GM23338 (cell line): ENCODE measurements at regions not wholly inside any gene's neighbourhood (a gene's known extent, or its start where the extent isn't known, plus 50 kb on each side); places are given as distances from the start of the nearest gene placed in this dataset.

ENCODE experiments used
- ATAC-seq: fragments of 200-7000 bp; cut with Tn5 transposase; 3 replicates; pipeline ENCODE4 v1.9.1; 2020
- DNase-seq: peaks from one replicate; pipeline ENCODE4 v3.0.0-alpha.2; 2015; ENCODE audit warnings: low spot score
- H2AFZ ChIP-seq: fragments of 200-600 bp; sonication (generic); 2 replicates; pipeline ENCODE4 v1.8.0; 2016; ENCODE audit warnings: antibody characterized with exemption, mild to moderate bottlenecking, moderate library complexity
- H3F3A ChIP-seq: fragments of 200-600 bp; sonication (generic); replicated peaks from 2 replicates; pipeline ENCODE4 v1.8.0; 2017; ENCODE audit warnings: antibody characterized with exemption, mixed run types, low read depth
- H3K27ac ChIP-seq: fragments of 200-600 bp; sonication (generic); 2 replicates; pipeline ENCODE4 v1.6.1; 2016; ENCODE audit warnings: low read depth
- H3K27me3 ChIP-seq: fragments of 200-600 bp; sonication (generic); 2 replicates; pipeline ENCODE4 v1.8.0; 2016; ENCODE audit warnings: mild to moderate bottlenecking, mixed run types, moderate library complexity; ENCODE audit not compliant: insufficient read depth
- H3K36me3 ChIP-seq: fragments of 200-600 bp; sonication (generic); 2 replicates; pipeline ENCODE4 v1.8.0; 2016; ENCODE audit warnings: mild to moderate bottlenecking; ENCODE audit not compliant: insufficient read depth
- H3K4me1 ChIP-seq: fragments of 200-600 bp; sonication (generic); 2 replicates; pipeline ENCODE4 v1.8.0; 2016; ENCODE audit warnings: mild to moderate bottlenecking, moderate library complexity; ENCODE audit not compliant: insufficient read depth
- H3K4me2 ChIP-seq: fragments of 200-600 bp; sonication (generic); 2 replicates; pipeline ENCODE4 v1.7.1; 2017; ENCODE audit warnings: mixed run types
- H3K4me3 ChIP-seq: fragments of 200-600 bp; sonication (generic); 2 replicates; pipeline ENCODE4 v1.6.1; 2016; ENCODE audit warnings: mixed run types
- H3K79me2 ChIP-seq: fragments of 200-600 bp; sonication (generic); replicated peaks from 2 replicates; pipeline ENCODE4 v1.8.0; 2017; ENCODE audit warnings: mild to moderate bottlenecking; ENCODE audit not compliant: insufficient read depth
- H3K9me2 ChIP-seq: fragments of 200-600 bp; sonication (generic); 2 replicates; pipeline ENCODE4 v1.8.0; 2017; ENCODE audit not compliant: insufficient read depth
- H4K20me1 ChIP-seq: fragments of 200-600 bp; sonication (generic); replicated peaks from 2 replicates; pipeline ENCODE4 v1.8.0; 2017; ENCODE audit warnings: mild to moderate bottlenecking; ENCODE audit not compliant: insufficient read depth
- H3K27ac Mint-ChIP-seq: 2 replicates; pipeline ENCODE4 v1.8.0; 2020; ENCODE audit warnings: inconsistent platforms, mild to moderate bottlenecking, moderate library complexity, mixed read lengths
- H3K27me3 Mint-ChIP-seq: 3 replicates; pipeline ENCODE4 v1.8.0; 2022; ENCODE audit warnings: low read depth, mild to moderate bottlenecking, moderate library complexity, mixed read lengths, inconsistent platforms; ENCODE audit not compliant: insufficient read depth, poor library complexity
- H3K36me3 Mint-ChIP-seq: 3 replicates; pipeline ENCODE4 v1.8.0; 2021; ENCODE audit warnings: low read depth, mild to moderate bottlenecking, inconsistent platforms, moderate library complexity, mixed read lengths
- H3K4me1 Mint-ChIP-seq: 3 replicates; pipeline ENCODE4 v1.8.0; 2020; ENCODE audit warnings: mild to moderate bottlenecking, inconsistent platforms, mixed read lengths
- H3K4me3 Mint-ChIP-seq: 3 replicates; pipeline ENCODE4 v1.8.0; 2021; ENCODE audit warnings: moderate library complexity, mild to moderate bottlenecking, inconsistent platforms, mixed read lengths
- H3K9me3 Mint-ChIP-seq: 3 replicates; pipeline ENCODE4 v1.8.0; 2020; ENCODE audit warnings: moderate library complexity, mild to moderate bottlenecking, inconsistent platforms, mixed read lengths
- CREB1 ChIP-seq: fragments of 250-450 bp; sonication (Bioruptor Pico); IDR thresholded peaks from 2 replicates; pipeline ENCODE4 v1.5.0; 2020; ENCODE audit warnings: low read depth, mild to moderate bottlenecking, moderate library complexity
- CTCF ChIP-seq, 2 experiments: fragments of 200-600 bp in 1 of 2; sonication (generic) in 1 of 2; conservative IDR thresholded peaks; 2 replicates each; pipeline versions ENCODE4 v1.5.1 to v1.6.1; 2016 to 2017; ENCODE audit warnings: antibody characterized with exemption in 2 of 2, low read depth in 2 of 2, mild to moderate bottlenecking in 2 of 2, moderate library complexity in 1 of 2
- EZH2phosphoT487 ChIP-seq: fragments of 200-600 bp; sonication (generic); IDR thresholded peaks from one replicate; pipeline ENCODE4 v1.8.1; 2018; ENCODE audit warnings: antibody characterized with exemption; ENCODE audit not compliant: unreplicated experiment
- JUNB ChIP-seq: IDR thresholded peaks from one replicate; pipeline ENCODE4 v1.6.1; 2016; ENCODE audit warnings: antibody characterized with exemption; ENCODE audit not compliant: unreplicated experiment
- POLR2AphosphoS5 ChIP-seq: IDR thresholded peaks from 2 replicates; pipeline ENCODE4 v1.6.1; 2016; ENCODE audit warnings: antibody characterized with exemption, low read depth
- STAT1 ChIP-seq: IDR thresholded peaks from one replicate; pipeline ENCODE4 v1.6.1; 2016; ENCODE audit warnings: antibody characterized with exemption; ENCODE audit not compliant: unreplicated experiment
- ZNF331 ChIP-seq: fragments of 250-450 bp; sonication (Bioruptor Pico); IDR thresholded peaks from 2 replicates; pipeline ENCODE4 v1.5.0; 2020; ENCODE audit warnings: low read depth, mild to moderate bottlenecking, moderate library complexity
- ZNF462 ChIP-seq: fragments of 250-450 bp; sonication (Bioruptor Pico); IDR thresholded peaks from 2 replicates; pipeline ENCODE4 v1.5.0; 2020; ENCODE audit warnings: mild to moderate bottlenecking, moderate library complexity
- TF ChIP-seq, protein P1 (sequence below): IDR thresholded peaks from one replicate; pipeline ENCODE4 v1.6.1; 2018; ENCODE audit warnings: antibody characterized with exemption; ENCODE audit not compliant: unreplicated experiment

GRCh38 chr4:22984390-22984789 is 291.7 kb downstream of the GBA3 start:
- peaks cover 7% of the 10 kb centered on the region; the same call in 2 of the 3 replicates for H3K9me3 Mint-ChIP-seq
- Histone ChIP-seq H3K9me2 (no peaks in the 10 kb centered on the region), H3K79me2 (no peaks in the 10 kb centered on the region), H3K4me1 (no peaks in the 10 kb centered on the region), H3F3A (no peaks in the 10 kb centered on the region), H3K4me3 (no peak overlapping the region), H2AFZ (no peak overlapping the region), H4K20me1 (no peaks in the 10 kb centered on the region), H3K27ac (no peak overlapping the region), H3K4me2 (no peak overlapping the region), H3K27me3 (no peaks in the 10 kb centered on the region), H3K36me3 (no peaks in the 10 kb centered on the region)
- TF ChIP-seq, protein P1, sequence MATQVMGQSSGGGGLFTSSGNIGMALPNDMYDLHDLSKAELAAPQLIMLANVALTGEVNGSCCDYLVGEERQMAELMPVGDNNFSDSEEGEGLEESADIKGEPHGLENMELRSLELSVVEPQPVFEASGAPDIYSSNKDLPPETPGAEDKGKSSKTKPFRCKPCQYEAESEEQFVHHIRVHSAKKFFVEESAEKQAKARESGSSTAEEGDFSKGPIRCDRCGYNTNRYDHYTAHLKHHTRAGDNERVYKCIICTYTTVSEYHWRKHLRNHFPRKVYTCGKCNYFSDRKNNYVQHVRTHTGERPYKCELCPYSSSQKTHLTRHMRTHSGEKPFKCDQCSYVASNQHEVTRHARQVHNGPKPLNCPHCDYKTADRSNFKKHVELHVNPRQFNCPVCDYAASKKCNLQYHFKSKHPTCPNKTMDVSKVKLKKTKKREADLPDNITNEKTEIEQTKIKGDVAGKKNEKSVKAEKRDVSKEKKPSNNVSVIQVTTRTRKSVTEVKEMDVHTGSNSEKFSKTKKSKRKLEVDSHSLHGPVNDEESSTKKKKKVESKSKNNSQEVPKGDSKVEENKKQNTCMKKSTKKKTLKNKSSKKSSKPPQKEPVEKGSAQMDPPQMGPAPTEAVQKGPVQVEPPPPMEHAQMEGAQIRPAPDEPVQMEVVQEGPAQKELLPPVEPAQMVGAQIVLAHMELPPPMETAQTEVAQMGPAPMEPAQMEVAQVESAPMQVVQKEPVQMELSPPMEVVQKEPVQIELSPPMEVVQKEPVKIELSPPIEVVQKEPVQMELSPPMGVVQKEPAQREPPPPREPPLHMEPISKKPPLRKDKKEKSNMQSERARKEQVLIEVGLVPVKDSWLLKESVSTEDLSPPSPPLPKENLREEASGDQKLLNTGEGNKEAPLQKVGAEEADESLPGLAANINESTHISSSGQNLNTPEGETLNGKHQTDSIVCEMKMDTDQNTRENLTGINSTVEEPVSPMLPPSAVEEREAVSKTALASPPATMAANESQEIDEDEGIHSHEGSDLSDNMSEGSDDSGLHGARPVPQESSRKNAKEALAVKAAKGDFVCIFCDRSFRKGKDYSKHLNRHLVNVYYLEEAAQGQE = no peak
- TF ChIP-seq EZH2phosphoT487 (no peak), STAT1 (no peak), CREB1 (CRISPR knock-in tag) (no peak), CTCF (conservative IDR thresholded peaks at IDR 0.05; ENCODE audit: low read depth in 2 of 2) (no peak), ZNF331 (CRISPR knock-in tag) (peak; percentile 88), JUNB (no peak)
- DNase-seq (no peak), ATAC-seq (no peak)
- no peaks in the 10 kb centered on the region; the same call in 2 of the 3 replicates for H3K36me3 Mint-ChIP-seq
- H3K4me1 Mint-ChIP-seq = no peaks in the 10 kb centered on the region
- H3K27me3 Mint-ChIP-seq = peaks cover 1% of the 10 kb centered on the region
- no peak overlapping the region for H3K4me3 Mint-ChIP-seq
- no peak overlapping the region for H3K27ac Mint-ChIP-seq

DNA sequence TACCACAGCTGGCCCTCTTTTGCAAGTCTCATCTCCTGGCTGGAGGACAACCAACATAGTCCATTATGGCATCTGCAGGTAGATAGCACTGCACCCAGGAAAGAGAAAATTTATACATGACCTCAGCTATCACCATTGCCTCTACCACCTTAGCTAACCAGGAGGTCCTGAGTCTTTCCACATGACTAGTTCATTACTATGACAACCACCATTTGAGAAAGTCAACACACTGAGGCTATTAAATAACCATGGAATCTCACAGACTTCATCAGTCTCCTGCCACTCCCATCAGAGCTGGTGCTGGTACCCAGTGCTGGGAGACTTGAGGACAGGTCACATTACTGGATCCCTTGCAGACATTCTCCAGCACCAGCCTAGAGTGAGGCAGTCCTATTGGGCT is 285.9 kb downstream of the GBA3 start:
- no peak overlapping the region for H2AFZ ChIP-seq
- ATAC-seq (no peak), DNase-seq (no peak)
- H3K4me3 ChIP-seq = no peak overlapping the region
- H4K20me1 ChIP-seq = no peaks in the 10 kb centered on the region
- H3K36me3 Mint-ChIP-seq = no peaks in the 10 kb centered on the region; the same call in 2 of the 3 replicates
- no peaks in the 10 kb centered on the region for H3K4me1 ChIP-seq
- H3K9me3 Mint-ChIP-seq = no peaks in the 10 kb centered on the region; the same call in 1 of the 3 replicates
- H3K27me3 Mint-ChIP-seq = peaks cover 1% of the 10 kb centered on the region
- no peaks in the 10 kb centered on the region for H3F3A ChIP-seq
- H3K27ac Mint-ChIP-seq = no peak overlapping the region
- H3K4me3 Mint-ChIP-seq = no peak overlapping the region
- no peaks in the 10 kb centered on the region for H3K79me2 ChIP-seq
- no peaks in the 10 kb centered on the region for H3K36me3 ChIP-seq
- peaks cover 5% of the 10 kb centered on the region; the same call in 1 of the 2 replicates for H3K9me2 ChIP-seq
- H3K27ac ChIP-seq = no peak overlapping the region
- no peaks in the 10 kb centered on the region for H3K27me3 ChIP-seq
- no peak overlapping the region for H3K4me2 ChIP-seq
- H3K4me1 Mint-ChIP-seq = no peaks in the 10 kb centered on the region
- no peak for TF ChIP-seq CTCF (conservative IDR thresholded peaks at IDR 0.05; ENCODE audit: low read depth in 2 of 2)
- no peak for TF ChIP-seq ZNF462 (CRISPR knock-in tag)
- no peak for TF ChIP-seq POLR2AphosphoS5
